Right atrium auricular region (tissue), 2 donors: ENCODE measurements at regions not wholly inside any gene's neighbourhood (a gene's known extent, or its start where the extent isn't known, plus 50 kb on each side); places are given as distances from the start of the nearest gene placed in this dataset.

ENCODE experiments used
- DNase-seq: peaks from one replicate; pipeline ENCODE4 v3.0.0-alpha.2; 2019; ENCODE audit warnings: low spot score
- H3K27ac ChIP-seq, 2 donors: fragments of 200-600 bp; sonication (generic); 1 replicate in 1 of 2; 2 replicates in 1 of 2; pipeline ENCODE4 v1.5.1; 2016 to 2019
- H3K27me3 ChIP-seq, 2 donors: fragments of 200-600 bp; sonication (generic); one replicate each; pipeline versions ENCODE4 v1.5.1 to v1.6.0; 2017 to 2019
- H3K36me3 ChIP-seq: fragments of 200-600 bp; sonication (generic); one replicate; pipeline ENCODE4 v1.5.1; 2016
- H3K4me1 ChIP-seq, 2 donors: fragments of 200-600 bp; sonication (generic); one replicate each; pipeline versions ENCODE4 v1.5.1 to v1.6.0; 2017 to 2019
- H3K4me3 ChIP-seq, 2 donors: fragments of 200-600 bp; sonication (generic); 1 replicate in 1 of 2; 2 replicates in 1 of 2; pipeline ENCODE4 v1.5.1; 2017 to 2019; ENCODE audit warnings: mild to moderate bottlenecking in 1 of 2, moderate library complexity in 1 of 2
- H3K9me3 ChIP-seq, 2 donors: fragments of 200-600 bp; sonication (generic); one replicate each; pipeline ENCODE4 v1.5.1; 2019
- TF ChIP-seq, protein P1 (sequence below), 2 donors: fragments of 200-600 bp; sonication (generic); IDR thresholded peaks; one replicate each; pipeline ENCODE4 v1.5.1; 2019; ENCODE audit warnings: antibody characterized with exemption in 2 of 2

DNA sequence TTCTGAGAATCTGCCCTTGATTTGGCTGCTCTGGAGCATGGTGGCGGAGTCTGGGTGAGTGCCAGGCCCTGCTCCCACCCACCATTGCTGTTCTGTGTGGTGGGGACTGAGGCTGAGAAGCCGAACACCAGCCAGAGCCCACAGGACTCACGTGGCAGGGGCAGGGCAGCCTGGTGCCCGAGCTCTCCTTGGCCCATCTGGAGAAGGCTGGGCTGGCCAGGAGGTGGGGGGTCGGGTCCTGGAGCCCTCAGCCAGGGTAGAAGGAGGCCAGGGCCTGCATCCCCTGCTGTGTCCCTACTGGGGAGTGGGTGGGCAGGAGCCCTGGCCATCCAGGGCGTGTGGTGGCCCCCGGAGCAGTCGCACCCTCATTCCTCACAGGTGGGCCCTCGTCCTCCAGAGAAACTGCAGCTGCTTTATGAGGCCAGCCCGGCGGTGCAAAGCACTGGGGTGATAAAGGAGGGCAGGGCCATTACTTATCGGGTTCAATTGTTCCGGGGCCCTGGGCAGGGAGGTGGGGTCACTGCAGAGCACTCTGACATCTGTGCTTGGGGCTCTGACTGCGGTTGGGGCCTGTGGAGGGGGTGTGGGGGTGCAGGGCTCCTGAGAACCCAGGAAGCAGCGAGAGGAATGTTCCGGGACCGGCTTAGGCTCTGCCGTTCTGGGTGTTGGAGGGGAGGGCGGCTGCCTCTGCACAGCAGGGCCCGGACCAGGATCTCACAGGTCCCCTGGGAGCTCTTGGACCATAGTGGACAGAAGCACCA, 217.5 kb upstream of the C14orf180 start:
- no peak for DNase-seq
- H3K9me3 ChIP-seq, result no peaks in the 10 kb centered on the region
- TF ChIP-seq, protein P1, sequence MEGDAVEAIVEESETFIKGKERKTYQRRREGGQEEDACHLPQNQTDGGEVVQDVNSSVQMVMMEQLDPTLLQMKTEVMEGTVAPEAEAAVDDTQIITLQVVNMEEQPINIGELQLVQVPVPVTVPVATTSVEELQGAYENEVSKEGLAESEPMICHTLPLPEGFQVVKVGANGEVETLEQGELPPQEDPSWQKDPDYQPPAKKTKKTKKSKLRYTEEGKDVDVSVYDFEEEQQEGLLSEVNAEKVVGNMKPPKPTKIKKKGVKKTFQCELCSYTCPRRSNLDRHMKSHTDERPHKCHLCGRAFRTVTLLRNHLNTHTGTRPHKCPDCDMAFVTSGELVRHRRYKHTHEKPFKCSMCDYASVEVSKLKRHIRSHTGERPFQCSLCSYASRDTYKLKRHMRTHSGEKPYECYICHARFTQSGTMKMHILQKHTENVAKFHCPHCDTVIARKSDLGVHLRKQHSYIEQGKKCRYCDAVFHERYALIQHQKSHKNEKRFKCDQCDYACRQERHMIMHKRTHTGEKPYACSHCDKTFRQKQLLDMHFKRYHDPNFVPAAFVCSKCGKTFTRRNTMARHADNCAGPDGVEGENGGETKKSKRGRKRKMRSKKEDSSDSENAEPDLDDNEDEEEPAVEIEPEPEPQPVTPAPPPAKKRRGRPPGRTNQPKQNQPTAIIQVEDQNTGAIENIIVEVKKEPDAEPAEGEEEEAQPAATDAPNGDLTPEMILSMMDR (IDR thresholded peaks at IDR 0.05), result no peak
- no peaks in the 10 kb centered on the region for H3K27me3 ChIP-seq
- H3K36me3 ChIP-seq, result no peaks in the 10 kb centered on the region
- H3K4me3 ChIP-seq, result no peak overlapping the region
- H3K27ac ChIP-seq, result no peak overlapping the region
- no peaks in the 10 kb centered on the region for H3K4me1 ChIP-seq

DNA sequence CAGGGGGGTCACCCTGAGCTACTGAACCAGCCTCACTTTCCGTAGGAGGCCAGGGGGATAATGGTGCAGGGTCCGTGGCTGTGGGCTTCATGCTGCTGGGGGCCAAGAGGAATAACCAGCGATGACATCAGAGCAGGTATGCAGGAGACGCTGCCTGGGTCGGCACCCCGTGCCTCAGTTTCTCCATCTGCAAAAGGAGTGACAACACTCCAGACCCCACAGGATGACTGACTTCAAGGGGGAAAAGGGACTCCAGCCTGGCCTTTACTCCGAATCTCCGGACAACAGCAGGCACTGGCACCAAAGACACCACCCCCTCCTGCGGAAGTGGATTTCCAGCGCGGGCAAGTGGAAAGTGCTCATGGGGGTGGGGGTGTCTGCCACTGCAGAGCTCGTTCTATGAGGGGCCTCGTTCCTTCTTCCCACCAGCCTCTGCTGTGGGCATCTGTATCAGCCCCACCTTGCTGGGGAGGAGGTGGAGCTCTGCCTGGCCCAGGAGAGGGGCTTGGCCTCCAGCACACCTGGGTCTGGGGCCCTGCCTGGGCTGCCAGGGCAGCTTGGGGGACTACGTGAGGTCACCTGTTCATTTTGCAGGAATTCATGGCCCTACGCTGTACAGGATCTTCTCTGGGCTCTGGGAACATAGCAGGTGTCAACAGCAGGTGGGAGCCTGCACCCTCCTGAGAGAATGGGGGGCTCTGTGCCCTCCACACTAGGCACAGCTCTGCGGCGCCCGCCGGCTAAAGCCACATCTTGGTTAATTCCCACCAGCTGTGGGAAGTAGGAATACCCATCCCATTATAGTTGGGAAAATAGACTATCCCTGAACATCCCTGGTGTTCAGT, 216.6 kb upstream of the C14orf180 start:
- H3K27ac ChIP-seq, result no peak overlapping the region
- no peaks in the 10 kb centered on the region for H3K4me1 ChIP-seq
- no peaks in the 10 kb centered on the region for H3K9me3 ChIP-seq
- DNase-seq, result no peak
- H3K36me3 ChIP-seq, result no peaks in the 10 kb centered on the region
- no peak overlapping the region for H3K4me3 ChIP-seq
- TF ChIP-seq, protein P1 (IDR thresholded peaks at IDR 0.05), result no peak
- no peaks in the 10 kb centered on the region for H3K27me3 ChIP-seq

DNA sequence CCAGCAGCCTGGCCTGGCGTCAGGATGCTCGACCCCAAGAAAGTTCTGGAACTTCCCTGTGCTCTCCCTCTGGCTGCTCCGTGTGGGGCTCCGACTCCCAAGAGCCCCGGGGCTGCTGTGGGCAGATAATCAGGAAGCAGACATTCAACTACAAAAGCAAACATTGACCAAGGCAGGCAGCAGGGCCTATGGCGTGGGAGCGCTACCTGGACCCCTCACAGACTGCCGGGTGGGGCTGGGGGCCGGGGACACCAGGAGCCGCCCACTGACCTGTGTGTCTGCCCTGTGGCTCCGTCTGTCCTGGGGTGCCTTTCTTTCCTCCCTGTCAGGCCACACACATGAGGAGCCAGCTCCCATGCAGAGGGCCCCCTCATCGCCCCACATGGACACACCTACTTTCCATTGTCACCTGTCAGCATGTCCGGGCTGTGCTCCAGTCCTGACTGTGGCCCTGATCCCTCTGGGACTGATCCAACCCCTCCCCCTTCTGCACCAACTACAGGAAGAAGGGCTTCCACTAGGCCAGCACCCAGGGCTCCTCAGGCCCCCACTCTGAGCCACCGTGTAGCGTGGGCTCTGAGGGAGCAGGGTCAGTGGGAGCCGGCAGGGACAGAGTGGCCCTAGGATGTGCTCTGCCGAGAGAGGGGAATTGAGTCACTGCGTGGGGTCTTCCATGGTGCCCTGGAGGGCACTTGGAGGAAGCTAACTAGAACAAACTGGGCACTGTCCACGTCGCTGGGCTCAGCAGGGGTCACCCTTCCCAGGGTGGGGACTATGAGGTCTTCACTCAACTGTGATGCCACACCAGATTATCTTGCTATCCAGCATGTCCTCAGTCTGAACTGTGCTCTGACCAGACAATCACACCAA, 215.4 kb upstream of the C14orf180 start:
- Histone ChIP-seq H3K36me3 (no peaks in the 10 kb centered on the region), H3K27ac (no peak overlapping the region), H3K9me3 (no peaks in the 10 kb centered on the region), H3K4me1 (no peaks in the 10 kb centered on the region), H3K27me3 (no peaks in the 10 kb centered on the region), H3K4me3 (no peak overlapping the region)
- TF ChIP-seq, protein P1 (IDR thresholded peaks at IDR 0.05), result no peak
- DNase-seq, result no peak

DNA sequence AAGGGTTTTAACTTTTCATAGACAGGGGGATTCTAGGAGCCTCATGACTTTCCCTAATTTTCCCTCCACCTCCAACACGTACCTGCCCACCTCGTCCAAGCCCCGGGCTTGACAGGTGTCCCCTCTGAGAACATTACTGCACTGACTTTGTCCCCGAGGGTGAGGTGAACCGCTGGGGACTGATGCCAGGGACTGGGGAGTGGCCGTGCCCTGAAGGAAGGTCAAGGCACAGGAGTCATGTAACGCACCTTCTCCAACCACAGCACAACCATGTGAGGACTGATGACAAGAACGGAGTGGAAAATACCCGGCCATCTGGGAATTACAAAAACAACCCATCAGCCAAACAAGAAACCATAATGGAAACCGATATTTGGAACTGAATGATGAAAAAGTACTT, 214.7 kb upstream of the C14orf180 start:
- TF ChIP-seq, protein P1 (IDR thresholded peaks at IDR 0.05), result no peak
- no peak overlapping the region for H3K4me3 ChIP-seq
- no peak for DNase-seq

DNA sequence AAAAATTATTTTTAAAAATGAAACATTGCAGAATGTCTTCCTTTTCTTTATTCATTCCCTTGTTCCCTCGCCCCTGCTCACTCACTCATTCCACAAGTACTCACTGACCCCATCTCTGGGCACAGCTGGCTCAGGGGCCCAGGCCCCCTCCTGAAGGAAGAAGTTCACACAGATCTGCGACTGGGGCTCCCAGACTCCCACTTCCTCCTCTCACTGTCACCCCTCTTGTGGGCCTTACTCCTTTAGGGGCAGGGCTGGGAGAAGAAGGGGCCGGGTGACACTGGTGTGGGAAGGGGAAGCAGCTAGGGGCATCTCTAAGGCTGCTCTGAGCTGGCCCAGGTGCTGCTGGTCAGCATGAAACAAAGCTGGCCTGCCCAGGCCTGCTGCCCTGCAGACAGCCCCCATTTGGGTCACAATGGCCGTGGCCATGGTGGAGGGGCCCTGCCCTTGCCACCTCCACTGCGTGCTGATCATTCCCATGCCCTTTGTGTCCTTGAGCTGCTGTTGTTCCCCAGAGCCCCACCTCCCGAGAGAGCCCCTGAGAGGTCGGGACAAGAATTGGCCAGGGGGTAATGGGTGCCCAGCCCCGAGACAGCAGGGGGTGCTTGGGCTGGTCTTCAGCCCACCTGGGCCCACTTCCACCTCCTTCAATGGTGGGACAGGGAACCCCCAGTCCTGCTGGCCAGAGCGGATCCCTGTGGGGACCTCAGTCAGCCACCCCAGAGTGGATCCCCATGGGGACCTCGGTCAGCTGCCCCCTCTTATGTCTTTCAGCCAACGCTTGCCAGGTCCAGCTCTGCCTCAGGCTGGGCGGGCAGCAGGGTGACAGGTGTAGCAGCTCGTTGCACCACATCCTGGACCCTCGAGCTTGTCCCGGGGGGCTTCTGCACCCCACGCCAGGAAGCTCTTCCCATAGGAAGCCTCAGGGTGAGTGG, 212.4 kb upstream of the C14orf180 start:
- Histone ChIP-seq H3K9me3 (no peaks in the 10 kb centered on the region), H3K27me3 (no peaks in the 10 kb centered on the region), H3K4me1 (no peaks in the 10 kb centered on the region), H3K4me3 (no peak overlapping the region), H3K36me3 (no peaks in the 10 kb centered on the region), H3K27ac (no peak overlapping the region)
- no peak for DNase-seq
- TF ChIP-seq, protein P1 (IDR thresholded peaks at IDR 0.05), result no peak

More for the DNA sequence above, 214.7 kb upstream of the C14orf180 start:
- Histone ChIP-seq H3K36me3 (no peaks in the 10 kb centered on the region), H3K9me3 (no peaks in the 10 kb centered on the region), H3K4me1 (no peaks in the 10 kb centered on the region), H3K27me3 (no peaks in the 10 kb centered on the region), H3K27ac (no peak overlapping the region)
